ENCODE measurements at regions not wholly inside any gene's neighbourhood (a gene's known extent, or its start where the extent isn't known, plus 50 kb on each side); places are given as distances from the start of the nearest gene placed in this dataset.

- DNase-seq, result no peak
Measured at GRCh38 chr18:43213816-43214215, 63.5 kb downstream of the SYT4 start.

DNA sequence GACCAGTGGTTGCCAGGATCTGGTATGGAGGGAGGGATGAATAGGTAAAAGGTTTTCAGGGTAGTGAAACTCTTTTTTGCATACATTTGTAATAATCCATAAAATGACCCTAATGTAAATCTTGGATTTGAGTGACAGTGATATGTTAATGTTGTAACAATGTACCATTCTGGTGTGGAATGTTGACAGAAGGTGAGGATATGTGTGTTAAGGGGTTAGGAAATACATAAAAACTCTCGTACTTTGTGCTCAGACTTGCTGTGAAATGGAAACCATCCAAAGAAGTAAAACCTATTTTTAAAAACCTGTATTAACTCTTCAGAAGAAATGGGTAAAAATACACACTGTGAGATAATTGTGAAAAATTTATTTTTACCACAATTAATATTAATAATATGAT is 66.2 kb downstream of the SYT4 start:
- DNase-seq, result no peak

DNA sequence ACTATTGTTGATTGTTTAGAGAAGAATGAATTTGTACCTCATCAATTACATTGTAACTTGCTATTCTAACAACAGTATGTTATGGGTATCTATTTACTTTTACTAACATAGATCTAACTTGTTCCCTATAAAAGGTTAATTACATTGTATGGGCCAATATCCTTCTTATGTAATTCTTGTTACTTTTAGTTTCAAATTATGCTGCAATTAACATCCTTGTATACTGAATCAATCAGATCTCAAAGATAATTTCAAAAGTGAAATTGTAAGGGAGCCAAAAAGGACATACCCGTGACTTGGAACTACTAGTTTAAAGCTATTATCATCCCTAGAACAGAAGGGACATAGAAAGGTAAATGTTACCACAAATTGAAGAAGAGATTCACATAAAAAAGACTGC is 79.9 kb upstream of the RIT2 start:
- no peak for DNase-seq

- no peak for DNase-seq
Measured at GRCh38 chr18:43193336-43193735, 77.9 kb upstream of the RIT2 start.

- DNase-seq, result no peak
Measured at GRCh38 chr18:43192408-43192807, 76.9 kb upstream of the RIT2 start.

DNA sequence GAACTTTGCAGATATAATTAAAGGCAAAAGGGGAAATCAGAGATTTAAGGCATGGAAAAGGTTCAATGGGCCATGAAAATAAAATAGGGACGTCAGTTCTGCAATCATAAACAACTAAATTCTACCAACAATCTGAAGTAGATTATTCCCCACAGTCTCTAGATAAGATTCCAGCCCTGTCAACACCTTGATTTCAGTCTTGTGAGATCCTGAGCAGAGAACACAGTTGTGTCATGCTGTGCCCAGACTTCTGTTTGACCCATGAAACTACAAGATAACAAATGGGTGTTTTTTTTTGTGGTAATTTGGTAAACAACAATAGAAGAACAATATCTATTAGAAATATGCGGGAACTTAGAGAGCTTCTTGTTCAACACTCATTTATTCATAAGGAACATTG is 66.2 kb upstream of the RIT2 start:
- DNase-seq, result no peak

DNA sequence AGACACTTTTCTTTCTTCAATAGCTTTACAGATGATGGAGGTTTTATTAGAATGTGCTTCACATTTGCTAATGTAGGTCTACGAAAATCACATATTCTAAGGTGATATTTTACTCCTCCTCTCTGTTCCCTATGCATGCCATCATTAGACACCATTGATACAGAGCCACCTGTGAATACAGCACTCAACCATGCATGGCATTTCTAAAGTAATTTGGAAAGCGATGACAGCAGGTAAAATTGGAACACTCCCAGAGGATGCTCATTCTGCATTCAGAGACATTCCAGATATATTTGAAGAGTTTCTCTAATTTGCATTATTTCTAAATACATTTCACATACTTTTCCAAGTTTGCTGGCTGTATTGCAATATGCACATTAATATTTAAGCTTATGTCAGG is 65.3 kb upstream of the RIT2 start:
- peak; percentile 47 for DNase-seq

DNA sequence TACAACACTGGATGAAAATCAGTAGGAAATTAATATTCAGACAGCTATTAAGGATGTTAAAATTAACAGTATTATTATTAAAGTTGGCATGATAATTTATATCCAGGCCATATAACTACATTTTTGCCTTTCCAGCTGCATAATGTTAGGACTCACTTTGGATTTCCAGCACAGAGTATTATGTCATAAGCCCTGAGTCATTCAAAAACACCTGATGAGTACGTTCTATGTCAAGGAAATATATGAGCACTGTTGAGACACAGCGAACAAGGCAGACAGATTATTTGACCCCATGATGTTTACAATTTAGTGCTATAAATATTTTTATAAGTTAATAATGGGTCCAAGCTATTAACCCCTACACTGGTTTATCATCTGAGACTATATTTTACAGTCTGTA is 59.8 kb upstream of the RIT2 start:
- no peak for DNase-seq

DNA sequence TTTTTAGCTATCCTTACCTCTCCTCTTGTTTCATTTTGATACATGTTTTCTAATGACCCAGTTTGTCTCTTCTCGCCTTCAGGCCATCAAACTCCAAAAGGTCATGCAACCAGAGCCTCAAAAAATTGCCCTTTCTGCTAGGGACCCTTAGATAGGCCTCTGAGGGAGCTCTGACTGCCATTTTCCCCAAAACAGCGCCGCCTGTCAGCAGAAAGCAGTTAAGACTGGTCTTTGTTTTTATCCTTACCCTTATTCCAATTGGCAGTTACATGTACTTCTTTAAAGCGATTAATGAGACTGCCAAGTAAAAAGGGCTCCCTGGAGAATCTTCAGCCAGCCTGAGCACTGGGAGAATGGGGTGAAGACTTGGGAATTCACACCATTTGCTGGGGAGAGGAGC is 55.1 kb upstream of the RIT2 start:
- no peak for DNase-seq
